ENCODE measurements at regions not wholly inside any gene's neighbourhood (a gene's known extent, or its start where the extent isn't known, plus 50 kb on each side); places are given as distances from the start of the nearest gene placed in this dataset.

DNA sequence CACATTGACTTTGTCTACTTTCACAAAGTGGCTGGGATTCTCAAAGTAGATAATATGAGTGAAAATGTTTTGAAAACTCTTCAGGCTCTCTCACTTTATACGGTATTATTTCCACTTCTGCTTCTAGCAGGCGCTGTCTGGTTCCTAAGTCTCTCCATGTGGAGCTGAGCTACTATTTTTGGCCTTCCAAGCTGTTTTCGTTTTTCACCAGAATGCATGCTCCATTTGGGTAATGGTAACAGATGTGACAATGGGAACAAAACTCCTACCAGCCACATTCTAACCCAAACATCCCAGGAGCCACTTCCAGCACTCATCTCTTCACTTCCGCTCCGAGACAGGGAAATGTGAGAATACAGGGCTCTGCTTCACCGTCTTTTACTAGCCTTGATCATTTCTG lies 586.7 kb downstream of the NTRK3 start:
- no peak for TF ChIP-seq EZH2 (IDR thresholded peaks at IDR 0.05; ENCODE audit: low read depth)
- TF ChIP-seq, protein P1, sequence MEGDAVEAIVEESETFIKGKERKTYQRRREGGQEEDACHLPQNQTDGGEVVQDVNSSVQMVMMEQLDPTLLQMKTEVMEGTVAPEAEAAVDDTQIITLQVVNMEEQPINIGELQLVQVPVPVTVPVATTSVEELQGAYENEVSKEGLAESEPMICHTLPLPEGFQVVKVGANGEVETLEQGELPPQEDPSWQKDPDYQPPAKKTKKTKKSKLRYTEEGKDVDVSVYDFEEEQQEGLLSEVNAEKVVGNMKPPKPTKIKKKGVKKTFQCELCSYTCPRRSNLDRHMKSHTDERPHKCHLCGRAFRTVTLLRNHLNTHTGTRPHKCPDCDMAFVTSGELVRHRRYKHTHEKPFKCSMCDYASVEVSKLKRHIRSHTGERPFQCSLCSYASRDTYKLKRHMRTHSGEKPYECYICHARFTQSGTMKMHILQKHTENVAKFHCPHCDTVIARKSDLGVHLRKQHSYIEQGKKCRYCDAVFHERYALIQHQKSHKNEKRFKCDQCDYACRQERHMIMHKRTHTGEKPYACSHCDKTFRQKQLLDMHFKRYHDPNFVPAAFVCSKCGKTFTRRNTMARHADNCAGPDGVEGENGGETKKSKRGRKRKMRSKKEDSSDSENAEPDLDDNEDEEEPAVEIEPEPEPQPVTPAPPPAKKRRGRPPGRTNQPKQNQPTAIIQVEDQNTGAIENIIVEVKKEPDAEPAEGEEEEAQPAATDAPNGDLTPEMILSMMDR (conservative IDR thresholded peaks at IDR 0.05): no peak

Measured in PC-9 (cell line).